Astrocyte (in vitro differentiated cells and primary cell): ENCODE measurements at regions not wholly inside any gene's neighbourhood (a gene's known extent, or its start where the extent isn't known, plus 50 kb on each side); places are given as distances from the start of the nearest gene placed in this dataset.
A peak's percentile ranks its signal among the peaks of the same experiment; 100 is the strongest.

Experiments used
- DNase-seq: peaks from one replicate; pipeline ENCODE4 v3.0.0-alpha.2; 2010; ENCODE audit warnings: low read depth
- FAIRE-seq: peaks from 2 replicates; lab custom pipeline; 2011; peaks lifted over from hg19 to GRCh38; lab: Jason Lieb, UNC
- H2AFZ ChIP-seq: 2 replicates; pipeline ENCODE4 v1.6.0; 2012; ENCODE audit warnings: low read depth, low read length, inconsistent platforms
- H3K27ac ChIP-seq: 2 replicates; pipeline ENCODE4 v1.5.1; 2011; ENCODE audit warnings: low read depth, low read length, inconsistent platforms
- H3K27me3 ChIP-seq: 2 replicates; pipeline ENCODE4 v1.6.0; 2011; ENCODE audit warnings: low read length, inconsistent platforms; ENCODE audit not compliant: insufficient read depth
- H3K36me3 ChIP-seq: 2 replicates; pipeline ENCODE4 v1.5.1; 2011; ENCODE audit warnings: low read length, inconsistent platforms; ENCODE audit not compliant: insufficient read depth
- H3K4me1 ChIP-seq: 2 replicates; pipeline ENCODE4 v1.5.1; 2011; ENCODE audit warnings: low read length, inconsistent platforms; ENCODE audit not compliant: insufficient read depth
- H3K4me2 ChIP-seq: 2 replicates; pipeline ENCODE4 v1.6.0; 2012; ENCODE audit warnings: low read length, inconsistent platforms
- H3K4me3 ChIP-seq: 2 replicates; pipeline ENCODE4 v1.5.1; 2011; ENCODE audit warnings: low read depth, mild to moderate bottlenecking, low read length, inconsistent platforms; ENCODE audit not compliant: insufficient read depth
- H3K79me2 ChIP-seq: 2 replicates; pipeline ENCODE4 v1.6.0; 2012; ENCODE audit warnings: mild to moderate bottlenecking, low read length, inconsistent platforms; ENCODE audit not compliant: insufficient read depth
- H3K9ac ChIP-seq: 2 replicates; pipeline ENCODE4 v1.6.0; 2012; ENCODE audit warnings: mild to moderate bottlenecking, low read length, inconsistent platforms
- H3K9me3 ChIP-seq: 2 replicates; pipeline ENCODE4 v1.5.1; 2012; ENCODE audit warnings: low read depth, mild to moderate bottlenecking, low read length, inconsistent platforms; ENCODE audit not compliant: insufficient read depth
- H4K20me1 ChIP-seq: 2 replicates; pipeline ENCODE4 v1.6.0; 2012; ENCODE audit warnings: low read length, inconsistent platforms; ENCODE audit not compliant: insufficient read depth
- H3K27ac Mint-ChIP-seq: one replicate; pipeline ENCODE4 v1.8.0; 2021; ENCODE audit warnings: mild to moderate bottlenecking, mixed read lengths; ENCODE audit not compliant: unreplicated experiment
- H3K27me3 Mint-ChIP-seq: one replicate; pipeline ENCODE4 v1.8.0; 2021; ENCODE audit warnings: low read depth, mixed read lengths; ENCODE audit not compliant: unreplicated experiment
- H3K36me3 Mint-ChIP-seq: one replicate; pipeline ENCODE4 v1.8.0; 2021; ENCODE audit warnings: low read depth, mixed read lengths; ENCODE audit not compliant: unreplicated experiment
- H3K4me1 Mint-ChIP-seq: one replicate; pipeline ENCODE4 v1.8.0; 2021; ENCODE audit warnings: low read depth, mixed read lengths; ENCODE audit not compliant: unreplicated experiment
- H3K4me3 Mint-ChIP-seq: one replicate; pipeline ENCODE4 v1.8.0; 2021; ENCODE audit warnings: mild to moderate bottlenecking, moderate library complexity, mixed read lengths; ENCODE audit not compliant: unreplicated experiment
- H3K9me3 Mint-ChIP-seq: one replicate; pipeline ENCODE4 v1.8.0; 2021; ENCODE audit warnings: mild to moderate bottlenecking, mixed read lengths; ENCODE audit not compliant: unreplicated experiment
- CTCF ChIP-seq: IDR thresholded peaks from 2 replicates; pipeline ENCODE4 v1.5.1; 2011; ENCODE audit warnings: low read depth, mild to moderate bottlenecking, inconsistent platforms, low read length, moderate library complexity; ENCODE audit not compliant: insufficient read depth
- EZH2 ChIP-seq: IDR thresholded peaks from 2 replicates; pipeline ENCODE4 v1.6.1; 2012; ENCODE audit warnings: mild to moderate bottlenecking, low read length, inconsistent platforms; ENCODE audit not compliant: insufficient read depth

- TF ChIP-seq EZH2 (no peak), CTCF (no peak)
- H3K27ac ChIP-seq, result peak overlapping the region; percentile 90
- FAIRE-seq (peak; percentile 76), DNase-seq (no peak)
- H3K4me3 ChIP-seq, result no peak overlapping the region
- H3K27me3 ChIP-seq, result no peaks in the 10 kb centered on the region
- no peaks in the 10 kb centered on the region for H3K9me3 ChIP-seq
- peaks cover 43% of the 10 kb centered on the region for H3K4me1 ChIP-seq
- Mint-ChIP-seq H3K4me3 (no peak overlapping the region), H3K36me3 (peaks cover 3% of the 10 kb centered on the region), H3K9me3 (no peaks in the 10 kb centered on the region), H3K27me3 (no peaks in the 10 kb centered on the region), H3K4me1 (peaks cover 78% of the 10 kb centered on the region), H3K27ac (peak overlapping the region; percentile 99)
- peak overlapping the region; percentile 78 for H3K9ac ChIP-seq
- no peaks in the 10 kb centered on the region for H3K79me2 ChIP-seq
- no peak overlapping the region for H2AFZ ChIP-seq
- no peaks in the 10 kb centered on the region for H3K36me3 ChIP-seq
- H4K20me1 ChIP-seq, result no peaks in the 10 kb centered on the region
- no peak overlapping the region for H3K4me2 ChIP-seq
Observed at GRCh38 chr5:167944121-167944852, 347.2 kb upstream of the WWC1 start.

- TF ChIP-seq EZH2, result no peak
- TF ChIP-seq CTCF, result no peak
- peaks cover 80% of the 10 kb centered on the region for H3K4me1 Mint-ChIP-seq
- no peak overlapping the region for H3K4me3 ChIP-seq
- FAIRE-seq (peak; percentile 97), DNase-seq (peak; percentile 99)
- no peaks in the 10 kb centered on the region for H3K79me2 ChIP-seq
- peak overlapping the region; percentile 99 for H3K27ac Mint-ChIP-seq
- H3K4me3 Mint-ChIP-seq, result no peak overlapping the region
- peaks cover 3% of the 10 kb centered on the region for H3K36me3 Mint-ChIP-seq
- peaks cover 56% of the 10 kb centered on the region for H3K4me1 ChIP-seq
- peak overlapping the region; percentile 69 for H3K4me2 ChIP-seq
- H3K27ac ChIP-seq, result peak overlapping the region; percentile 90
- no peaks in the 10 kb centered on the region for H3K36me3 ChIP-seq
- H3K9me3 ChIP-seq, result no peaks in the 10 kb centered on the region
- H3K9me3 Mint-ChIP-seq, result no peaks in the 10 kb centered on the region
- no peaks in the 10 kb centered on the region for H3K27me3 Mint-ChIP-seq
- no peaks in the 10 kb centered on the region for H3K27me3 ChIP-seq
- peak overlapping the region; percentile 18 for H2AFZ ChIP-seq
- peak overlapping the region; percentile 78 for H3K9ac ChIP-seq
- H4K20me1 ChIP-seq, result no peaks in the 10 kb centered on the region
Observed at GRCh38 chr5:167945542-167946384, 345.7 kb upstream of the WWC1 start.
